SH-SY5Y (cell line): ENCODE measurements at regions not wholly inside any gene's neighbourhood (a gene's known extent, or its start where the extent isn't known, plus 50 kb on each side); places are given as distances from the start of the nearest gene placed in this dataset.

Experiments used
- GATA2 ChIP-seq: IDR thresholded peaks from 2 replicates; pipeline ENCODE4 v1.6.1; 2011; ENCODE audit warnings: mild to moderate bottlenecking, low read depth, low read length
- GATA3 ChIP-seq: IDR thresholded peaks from 2 replicates; pipeline ENCODE4 v1.6.1; 2011; ENCODE audit warnings: low read depth, mild to moderate bottlenecking, low read length, moderate library complexity

GRCh38 chr1:4179914-4180735 is 280.1 kb upstream of the C1orf174 start:
- no peak for TF ChIP-seq GATA2
- no peak for TF ChIP-seq GATA3
